ENCODE measurements at regions not wholly inside any gene's neighbourhood (a gene's known extent, or its start where the extent isn't known, plus 50 kb on each side); places are given as distances from the start of the nearest gene placed in this dataset.
"Not testable (repeated sequence)": the region's sequence is repeated elsewhere in the genome, so short reads cannot be mapped to it uniquely, and the experiment has no call there.

DNA sequence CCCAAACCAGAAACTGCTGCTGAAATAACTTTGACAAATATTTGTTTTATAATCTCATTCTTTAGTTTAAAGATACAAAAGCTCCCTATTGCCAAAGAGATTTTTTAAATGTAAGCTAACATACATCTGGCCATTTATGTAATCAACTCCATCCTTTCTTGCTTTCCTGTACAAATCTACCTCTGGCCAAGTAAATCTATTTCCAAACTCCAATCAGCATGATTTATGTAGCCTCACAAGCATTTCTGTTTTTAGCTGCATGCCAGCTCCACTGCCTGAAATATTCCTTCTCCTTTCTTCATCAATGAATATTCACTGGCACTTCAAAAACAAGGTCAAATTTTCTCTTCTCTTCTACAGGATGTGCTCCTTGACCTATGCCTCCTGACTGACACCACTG, 80.0 kb downstream of the SHOX2 start:
- DNase-seq = no peak

DNA sequence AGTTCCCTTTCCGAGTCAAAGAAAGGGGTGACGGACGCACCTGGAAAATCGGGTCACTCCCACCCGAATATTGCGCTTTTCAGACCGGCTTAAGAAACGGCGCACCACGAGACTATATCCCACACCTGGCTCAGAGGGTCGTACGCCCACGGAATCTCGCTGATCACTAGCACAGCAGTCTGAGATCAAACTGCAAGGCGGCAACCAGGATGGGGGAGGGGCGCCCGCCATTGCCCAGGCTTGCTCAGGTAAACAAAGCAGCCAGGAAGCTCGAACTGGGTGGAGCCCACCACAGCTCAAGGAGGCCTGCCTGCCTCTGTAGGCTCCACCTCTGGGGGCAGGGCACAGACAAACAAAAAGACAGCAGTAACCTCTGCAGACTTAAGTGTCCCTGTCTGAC, 86.3 kb downstream of the SHOX2 start:
- not testable (repeated sequence) for DNase-seq

- no peak for DNase-seq
These were observed 87.8 kb downstream of the SHOX2 start for GRCh38 chr3:158018462-158018861.

DNA sequence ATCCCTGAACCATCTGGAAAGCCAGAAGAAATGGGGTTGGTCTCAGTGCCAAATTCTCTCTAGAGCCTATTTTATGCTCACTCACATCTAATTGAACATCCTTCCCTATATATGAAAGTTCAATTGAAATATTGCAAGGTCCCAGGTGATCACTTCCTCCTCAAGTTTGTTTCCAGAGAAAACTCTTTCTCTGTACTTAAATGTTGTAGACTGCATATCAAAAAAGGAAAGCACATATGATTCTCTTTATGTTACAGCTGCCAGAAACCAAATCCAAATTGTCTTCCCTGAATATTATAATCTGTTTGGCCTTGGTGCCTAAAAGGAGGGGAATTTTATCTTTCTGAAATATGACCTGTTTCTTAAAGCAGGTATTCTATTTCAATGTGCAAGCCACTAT, 93.3 kb downstream of the SHOX2 start:
- DNase-seq = no peak

DNA sequence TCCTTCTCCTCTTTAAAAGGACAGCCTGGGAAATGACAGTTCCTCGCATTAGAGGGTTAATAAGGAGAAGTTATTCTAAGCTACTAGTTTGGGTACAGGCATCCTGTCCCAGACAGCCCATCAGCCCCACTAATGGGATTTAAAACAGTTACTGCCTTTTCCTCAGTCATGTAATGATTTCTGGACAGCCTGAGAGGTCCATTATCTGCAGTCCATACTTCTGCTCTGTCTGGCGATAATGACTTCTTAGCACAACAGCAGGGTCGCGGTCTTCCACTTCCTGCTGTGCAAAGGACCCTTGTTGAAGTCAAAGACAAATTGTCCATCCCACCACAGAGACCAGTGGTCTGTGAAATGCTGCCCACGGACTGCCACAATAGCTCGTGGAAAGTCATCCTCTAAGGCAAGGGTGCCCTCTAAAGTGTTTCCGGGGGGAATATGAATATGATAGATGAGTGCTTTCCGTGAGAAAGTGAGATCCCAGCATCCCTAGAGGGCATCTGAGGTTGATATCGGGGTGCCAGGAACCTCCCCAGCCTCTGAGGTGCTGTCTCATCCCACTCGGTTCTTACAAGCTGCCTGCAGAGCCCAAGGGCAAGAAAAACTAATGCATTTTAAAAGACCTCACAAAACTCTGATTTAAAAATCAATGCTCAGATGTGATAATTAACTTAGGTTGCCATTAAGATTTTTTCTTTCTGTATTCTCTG, 100.7 kb downstream of the SHOX2 start:
- DNase-seq = no peak

GRCh38 chr3:157999246-157999645, 107.0 kb downstream of the SHOX2 start:
- no peak for DNase-seq

GRCh38 chr3:157982359-157982758, 123.9 kb downstream of the SHOX2 start:
- no peak for DNase-seq

DNA sequence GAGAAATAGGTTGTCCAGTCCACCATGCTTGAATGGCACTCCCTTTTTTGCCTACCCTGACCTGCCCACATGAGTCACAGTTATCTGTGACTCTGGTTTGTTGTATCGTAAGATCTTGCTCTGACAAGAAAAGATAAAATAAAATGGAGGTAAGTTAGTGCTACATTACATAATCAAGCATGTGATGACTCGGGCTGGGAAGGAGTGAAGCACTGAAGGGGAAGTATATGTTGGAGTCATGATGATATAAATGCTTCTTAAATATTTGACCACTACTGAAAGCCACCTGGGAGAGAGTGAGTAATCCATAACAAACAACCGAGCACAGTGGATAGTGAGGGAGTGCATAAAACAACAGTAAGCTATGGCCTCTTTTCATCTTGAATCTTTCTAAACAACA, 124.4 kb downstream of the SHOX2 start:
- DNase-seq = no peak

DNA sequence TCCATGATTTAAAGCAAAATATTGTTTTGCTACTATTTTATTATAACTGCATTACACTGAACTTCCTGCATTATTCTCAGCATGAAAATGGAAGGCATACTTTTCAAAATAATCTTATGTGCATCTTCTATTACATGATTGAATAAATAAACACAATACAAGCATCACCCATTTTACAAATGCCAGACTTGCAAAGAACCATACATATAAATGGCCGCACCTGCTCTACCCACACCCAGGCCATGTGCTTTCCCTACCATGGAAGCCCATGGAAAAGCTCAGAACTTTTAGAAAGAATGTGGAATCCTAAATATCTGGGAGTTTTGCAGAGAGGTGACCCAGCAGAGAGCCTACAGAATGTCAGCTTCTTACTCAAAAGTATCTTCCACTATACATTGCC, 127.2 kb downstream of the SHOX2 start:
- no peak for DNase-seq

DNA sequence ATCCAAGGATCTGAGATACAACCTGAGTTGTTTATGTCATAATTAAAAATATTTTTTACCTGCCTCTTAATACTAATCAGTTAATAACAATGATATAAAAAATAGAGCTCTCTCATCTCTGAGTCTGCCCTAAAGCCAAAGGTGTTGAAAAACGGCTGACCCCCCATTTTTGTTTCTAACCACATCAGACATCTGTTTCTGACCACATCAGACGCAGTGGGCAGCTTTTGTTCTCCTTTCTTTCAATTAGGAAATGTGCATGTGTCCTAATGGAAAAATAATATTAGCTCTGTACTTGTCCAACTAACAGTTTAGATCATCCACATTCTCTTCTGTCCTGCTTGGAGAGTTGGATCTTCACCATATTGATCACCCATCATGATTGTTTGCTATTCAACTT, 144.6 kb downstream of the SHOX2 start:
- no peak for DNase-seq

DNA sequence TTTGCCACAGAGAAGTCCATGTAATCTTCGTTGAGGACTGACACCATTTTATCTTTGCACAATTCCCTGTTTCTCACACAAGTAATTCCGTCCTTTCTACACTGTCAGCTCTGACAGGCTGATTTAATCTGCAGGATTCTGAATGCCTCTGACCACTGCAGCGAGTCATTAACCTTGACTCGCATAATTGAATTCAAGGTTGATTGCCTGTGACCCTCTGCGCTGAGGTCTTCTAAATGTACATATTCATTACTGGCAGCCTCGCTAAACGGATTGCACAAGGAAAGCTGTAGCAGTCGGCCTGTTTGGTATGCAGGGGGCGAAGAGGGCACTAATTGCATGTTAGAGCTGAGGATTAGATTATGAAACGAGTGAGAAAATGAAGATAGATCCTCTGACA, 147.8 kb downstream of the SHOX2 start:
- no peak for DNase-seq

GRCh38 chr3:157956850-157957249, 149.4 kb downstream of the SHOX2 start:
- no peak for DNase-seq

- no peak for DNase-seq
These were observed 150.0 kb downstream of the SHOX2 start for GRCh38 chr3:157956176-157956575.

DNA sequence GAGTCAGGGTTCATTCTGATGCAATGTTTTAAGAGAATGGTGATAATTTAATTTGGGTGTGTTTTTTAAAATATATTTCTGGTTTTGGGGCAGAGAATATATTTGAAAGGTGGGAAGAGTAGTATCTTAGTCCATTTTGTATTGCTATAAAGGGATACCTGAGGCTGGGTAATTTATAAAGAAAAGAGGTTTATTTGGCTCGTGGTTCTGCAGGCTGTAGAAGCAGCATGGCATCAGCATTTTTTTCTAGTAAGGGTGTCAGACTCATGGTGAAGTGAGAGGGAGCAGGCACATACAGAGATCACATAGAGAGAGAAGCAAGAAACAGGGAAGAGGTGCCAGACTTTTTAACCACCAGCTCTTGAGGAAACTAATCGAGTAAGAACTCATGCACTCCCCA, 152.7 kb downstream of the SHOX2 start:
- DNase-seq = no peak

DNA sequence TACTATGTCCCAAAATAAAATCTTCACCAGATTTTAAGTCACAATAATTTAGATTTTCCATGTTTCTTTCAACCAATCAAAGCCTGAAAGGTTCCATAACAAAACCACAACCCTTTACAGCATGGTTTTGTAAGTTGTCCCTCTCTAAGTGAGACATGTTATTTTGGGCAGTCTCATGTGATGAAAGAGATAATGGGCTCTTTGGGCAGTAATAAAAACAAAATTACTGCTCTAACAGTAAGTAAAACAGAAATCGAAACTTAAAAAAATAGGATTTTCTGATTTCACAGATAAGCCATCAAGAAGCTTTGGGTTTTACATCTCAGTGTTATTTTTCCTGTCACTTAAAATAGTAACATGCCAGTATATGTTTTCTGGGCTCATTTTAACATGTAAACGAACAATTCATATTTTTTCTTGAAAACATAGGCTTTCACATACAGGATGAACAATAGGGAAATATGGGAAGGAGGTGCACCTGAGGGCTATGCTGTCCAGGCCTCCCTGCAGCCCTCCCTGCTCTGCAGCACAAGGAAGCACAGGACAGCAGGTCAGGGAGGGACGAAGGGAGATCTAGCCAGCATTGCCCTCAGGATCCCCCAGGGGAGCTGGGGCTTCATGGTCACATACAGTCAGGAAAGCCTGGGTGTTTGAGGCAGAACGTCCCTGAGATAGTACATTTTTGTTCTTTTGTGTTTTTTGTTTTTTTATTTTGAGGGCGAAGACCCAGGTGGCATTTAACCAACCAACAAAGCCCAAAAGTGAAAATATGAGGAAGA, 157.4 kb downstream of the SHOX2 start:
- no peak for DNase-seq

DNA sequence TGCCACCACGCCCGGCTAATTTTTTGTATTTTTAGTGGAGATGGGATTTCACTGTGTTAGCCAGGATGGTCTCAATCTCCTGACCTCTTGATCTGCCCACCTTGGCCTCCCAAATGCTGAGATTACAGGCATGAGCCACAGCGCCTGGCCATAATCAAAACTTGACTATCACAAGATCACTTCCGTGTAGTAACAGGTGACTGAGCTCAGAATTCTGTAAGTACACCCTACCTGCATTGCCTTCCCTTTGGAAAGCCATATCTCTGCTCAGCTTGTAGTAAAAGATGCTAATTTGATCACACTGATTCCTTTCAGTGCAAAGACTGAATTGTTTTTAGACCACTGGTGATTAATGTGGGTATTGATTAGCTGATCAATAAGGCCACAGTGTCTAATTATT, 167.1 kb downstream of the SHOX2 start:
- DNase-seq = no peak

DNA sequence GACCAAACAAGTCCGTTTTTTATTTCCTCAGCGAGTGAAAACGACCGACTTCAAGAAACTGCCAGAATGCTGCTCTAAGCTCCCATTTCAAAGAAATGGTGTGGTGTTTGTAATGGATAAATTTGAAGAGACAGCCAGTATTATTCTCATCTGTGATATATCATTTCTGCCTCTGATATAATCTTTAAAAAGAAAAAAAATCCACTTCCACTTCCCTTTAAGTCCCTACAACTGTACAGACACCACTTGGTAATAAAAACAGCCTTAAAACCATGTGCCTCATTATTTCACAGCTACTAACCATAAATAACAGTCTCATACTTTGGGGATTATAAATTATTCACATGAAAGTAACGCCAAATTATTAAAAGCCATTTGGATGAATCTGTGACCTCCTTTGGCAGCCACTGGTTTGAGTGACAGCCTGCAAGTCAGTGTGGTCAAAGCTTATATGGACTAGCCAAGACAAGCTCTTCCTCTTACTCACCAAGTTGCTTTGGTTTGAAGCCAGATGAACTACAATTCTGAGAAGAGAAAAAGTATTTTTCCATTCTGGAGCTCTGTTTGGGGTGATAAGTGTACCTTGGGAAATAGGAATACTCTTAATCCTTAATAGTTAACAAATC, 168.0 kb downstream of the SHOX2 start:
- no peak for DNase-seq

GRCh38 chr3:157931517-157931916, 174.7 kb downstream of the SHOX2 start:
- no peak for DNase-seq

DNA sequence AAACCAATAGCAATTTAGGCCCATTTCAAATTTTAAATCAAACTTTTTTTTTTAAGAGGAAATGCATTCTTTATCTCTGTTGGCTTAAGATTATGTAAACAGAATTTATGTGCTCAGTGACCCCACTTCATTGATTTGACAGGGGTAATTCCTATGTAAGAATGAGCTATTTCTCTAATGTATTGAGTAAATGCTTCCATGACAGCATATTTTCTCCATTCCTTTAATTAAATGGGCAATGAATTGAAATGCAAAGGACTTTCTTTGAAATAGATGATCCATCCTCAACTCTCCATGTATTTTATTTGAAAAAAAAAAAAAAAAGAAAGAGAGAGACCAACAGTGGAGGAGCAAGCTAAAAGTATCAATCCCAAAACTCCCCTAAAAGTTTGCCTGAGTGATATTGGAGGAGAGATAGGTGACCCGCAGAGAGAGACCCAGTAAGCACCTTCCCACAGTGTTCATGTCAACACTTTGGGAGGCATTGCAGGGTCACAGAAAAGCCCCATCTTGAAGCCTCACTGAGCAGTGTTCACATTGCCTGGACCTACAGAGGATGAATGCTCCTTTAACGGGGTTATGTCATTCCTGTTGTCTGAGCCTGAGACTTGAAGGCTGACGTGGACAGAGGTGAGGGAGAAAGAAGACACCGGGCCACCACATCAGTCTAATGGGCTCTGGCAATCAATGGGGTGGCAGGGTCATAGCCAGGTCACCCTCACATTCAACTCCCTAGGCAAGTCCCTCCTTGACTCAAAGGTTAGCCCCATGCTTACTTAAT, 176.0 kb downstream of the SHOX2 start:
- DNase-seq = no peak

- DNase-seq = no peak
These were observed 179.4 kb downstream of the SHOX2 start for GRCh38 chr3:157926822-157927221.

DNA sequence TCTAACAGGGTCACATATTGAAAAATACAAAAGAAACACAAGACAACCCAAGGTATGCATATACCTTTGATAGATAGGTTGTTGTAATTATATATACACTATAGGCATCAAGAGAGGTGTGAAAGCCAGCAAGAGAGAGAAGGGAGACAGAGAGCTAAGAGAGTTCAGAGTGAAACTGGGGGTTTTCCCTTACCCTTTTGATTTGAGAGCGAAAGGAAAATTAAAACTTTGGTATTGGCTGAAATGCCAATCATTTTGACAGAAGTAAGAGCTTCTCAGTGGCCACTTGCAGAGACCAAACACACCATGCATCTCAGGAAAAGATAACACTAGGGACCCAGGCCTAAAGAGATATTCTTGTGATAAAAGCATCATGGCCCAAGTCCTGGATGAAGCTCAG, 183.6 kb downstream of the SHOX2 start:
- no peak for DNase-seq

- DNase-seq = no peak
These were observed 184.4 kb downstream of the SHOX2 start for GRCh38 chr3:157921811-157922210.
